H1 (cell line): ENCODE measurements at regions not wholly inside any gene's neighbourhood (a gene's known extent, or its start where the extent isn't known, plus 50 kb on each side); places are given as distances from the start of the nearest gene placed in this dataset.

ENCODE experiments used
- CTCF ChIA-PET: fragments of 300-600 bp; sonication (Branson Sonifier 250); formaldehyde crosslinking; loops from one replicate; lab custom pipeline; 2021; ENCODE audit not compliant: partially characterized antibody; lab: Charles Lee
- POLR2A ChIA-PET: fragments of 300-600 bp; sonication (Branson Sonifier 250); formaldehyde crosslinking; loops from one replicate; lab custom pipeline; 2021; ENCODE audit warnings: inconsistent platforms; ENCODE audit not compliant: partially characterized antibody; lab: Charles Lee
- DNase-seq, 2 experiments: peaks; one replicate each; pipeline versions ENCODE4 v3.0.0 to v3.0.0-alpha.2; 2010 to 2022; ENCODE audit warnings: low spot score in 2 of 2, low read depth in 1 of 2, mixed read lengths in 1 of 2
- FAIRE-seq: peaks from 2 replicates; lab custom pipeline; 2011; peaks lifted over from hg19 to GRCh38; lab: Jason Lieb, UNC
- H2AFZ ChIP-seq: 2 replicates; pipeline ENCODE4 v1.8.1; 2012; ENCODE audit warnings: low read length, inconsistent platforms
- H2AK5ac ChIP-seq: 2 replicates; pipeline ENCODE4 v1.6.1; 2013; ENCODE audit warnings: low read depth, low read length
- H2BK120ac ChIP-seq: replicated peaks from 2 replicates; pipeline ENCODE3; 2013; ENCODE audit warnings: low read depth, low read length, inconsistent platforms
- H2BK12ac ChIP-seq: 2 replicates; pipeline ENCODE4 v1.6.1; 2013; ENCODE audit warnings: low read depth, low read length
- H2BK15ac ChIP-seq: 2 replicates; pipeline ENCODE4 v1.6.1; 2013; ENCODE audit warnings: low read length
- H2BK20ac ChIP-seq: 2 replicates; pipeline ENCODE4 v1.6.1; 2013; ENCODE audit warnings: low read length
- H2BK5ac ChIP-seq: 2 replicates; pipeline ENCODE4 v1.6.1; 2013; ENCODE audit warnings: low read depth, low read length
- H3K14ac ChIP-seq: 2 replicates; pipeline ENCODE4 v1.6.1; 2013; ENCODE audit warnings: inconsistent platforms; ENCODE audit not compliant: insufficient read length
- H3K18ac ChIP-seq: 2 replicates; pipeline ENCODE4 v1.6.1; 2013; ENCODE audit warnings: low read length; ENCODE audit errors: extremely low read depth
- H3K23ac ChIP-seq: 2 replicates; pipeline ENCODE4 v1.6.1; 2013; ENCODE audit warnings: inconsistent platforms; ENCODE audit not compliant: insufficient read length
- H3K23me2 ChIP-seq: 2 replicates; pipeline ENCODE4 v1.6.1; 2013; ENCODE audit warnings: low read depth, low read length
- H3K27ac ChIP-seq: 2 replicates; pipeline ENCODE4 v1.6.1; 2011; ENCODE audit warnings: low read depth, low read length, inconsistent platforms
- H3K27me3 ChIP-seq, 4 experiments: replicated peaks in 1 of 4; 1 replicate in 1 of 4; 2 replicates in 3 of 4; pipeline versions ENCODE4 v1.6.1 to v1.8.1; 2011 to 2013; ENCODE audit warnings: low read length in 3 of 4, mild to moderate bottlenecking in 3 of 4, inconsistent platforms in 2 of 4, mixed read lengths in 2 of 4, moderate library complexity in 1 of 4; ENCODE audit not compliant: control insufficient read depth in 3 of 4, insufficient read depth in 3 of 4; ENCODE audit errors: extremely low read depth in 1 of 4
- H3K36me3 ChIP-seq, 4 experiments: 2 replicates each; pipeline versions ENCODE4 v1.6.1 to v1.8.1; 2011 to 2013; ENCODE audit warnings: mild to moderate bottlenecking in 4 of 4, low read length in 3 of 4, moderate library complexity in 2 of 4, control low read depth in 1 of 4, inconsistent platforms in 1 of 4; ENCODE audit not compliant: insufficient read depth in 4 of 4, control insufficient read depth in 2 of 4
- H3K4ac ChIP-seq: replicated peaks from 2 replicates; pipeline ENCODE3; 2013; ENCODE audit warnings: low read length, low read depth, mixed read lengths, inconsistent platforms; ENCODE audit not compliant: insufficient read length
- H3K4me1 ChIP-seq, 4 experiments: replicated peaks in 1 of 4; 1 replicate in 1 of 4; 2 replicates in 3 of 4; pipeline versions ENCODE4 v1.6.1 to v1.8.1; 2011 to 2013; ENCODE audit warnings: low read length in 3 of 4, inconsistent platforms in 2 of 4, mixed read lengths in 1 of 4; ENCODE audit not compliant: insufficient read depth in 4 of 4, control insufficient read depth in 3 of 4
- H3K4me2 ChIP-seq, 2 experiments: 2 replicates each; pipeline versions ENCODE4 v1.6.1 to v1.8.1; 2011 to 2013; ENCODE audit warnings: low read depth in 2 of 2, low read length in 2 of 2, control low read depth in 1 of 2, inconsistent platforms in 1 of 2, mild to moderate bottlenecking in 1 of 2; ENCODE audit not compliant: insufficient read depth in 1 of 2
- H3K4me3 ChIP-seq, 4 experiments: fragments of 200-600, 300-600 bp in 1 of 4; sonication (generic), shearing (Covaris generic), sonication (Bioruptor Twin) in 1 of 4; 2 replicates each; pipeline versions ENCODE4 v1.5.1 to v1.8.1; 2011 to 2016; ENCODE audit warnings: low read length in 4 of 4, low read depth in 3 of 4, control low read depth in 2 of 4, inconsistent platforms in 2 of 4, mild to moderate bottlenecking in 2 of 4, mixed read lengths in 1 of 4, moderate library complexity in 1 of 4; ENCODE audit not compliant: insufficient read depth in 2 of 4; ENCODE audit errors: extremely low read depth in 1 of 4
- H3K56ac ChIP-seq: replicated peaks from 2 replicates; pipeline ENCODE3; 2013; ENCODE audit warnings: low read depth, mild to moderate bottlenecking, mixed read lengths, low read length, inconsistent platforms; ENCODE audit not compliant: insufficient read length
- H3K79me1 ChIP-seq: 2 replicates; pipeline ENCODE4 v1.6.1; 2013; ENCODE audit warnings: low read depth, low read length, control low read depth
- H3K79me2 ChIP-seq, 2 experiments: 2 replicates each; pipeline versions ENCODE4 v1.6.1 to v1.8.1; 2012 to 2013; ENCODE audit warnings: low read length in 2 of 2, mild to moderate bottlenecking in 2 of 2, inconsistent platforms in 1 of 2; ENCODE audit not compliant: insufficient read depth in 2 of 2, control insufficient read depth in 1 of 2
- H3K9ac ChIP-seq, 4 experiments: replicated peaks in 1 of 4; 1 replicate in 1 of 4; 2 replicates in 3 of 4; pipeline versions ENCODE4 v1.6.1 to v1.8.1; 2011 to 2013; ENCODE audit warnings: low read depth in 3 of 4, low read length in 3 of 4, control low read depth in 2 of 4, mild to moderate bottlenecking in 2 of 4, moderate library complexity in 2 of 4, inconsistent platforms in 1 of 4; ENCODE audit errors: extremely low read depth in 1 of 4
- H3K9me3 ChIP-seq, 2 experiments: 2 replicates each; pipeline versions ENCODE4 v1.6.1 to v1.8.1; 2012 to 2013; ENCODE audit warnings: mild to moderate bottlenecking in 2 of 2, moderate library complexity in 2 of 2, control low read depth in 1 of 2, inconsistent platforms in 1 of 2, low read depth in 1 of 2, low read length in 1 of 2, mixed read lengths in 1 of 2; ENCODE audit not compliant: insufficient read depth in 2 of 2
- H4K20me1 ChIP-seq, 2 experiments: replicated peaks in 1 of 2; 2 replicates each; pipeline versions ENCODE3 to v1.8.1; 2011 to 2013; ENCODE audit warnings: inconsistent platforms in 2 of 2, low read length in 2 of 2, mild to moderate bottlenecking in 1 of 2; ENCODE audit not compliant: insufficient read depth in 2 of 2, control insufficient read depth in 1 of 2
- H4K5ac ChIP-seq: 2 replicates; pipeline ENCODE4 v1.6.1; 2013; ENCODE audit warnings: low read length, low read depth, mixed read lengths, inconsistent platforms; ENCODE audit not compliant: insufficient read length
- H4K8ac ChIP-seq: 2 replicates; pipeline ENCODE4 v1.8.0; 2013; ENCODE audit warnings: mild to moderate bottlenecking, moderate library complexity, low read length, inconsistent platforms; ENCODE audit not compliant: insufficient read depth; ENCODE audit errors: extremely low read depth
- H4K91ac ChIP-seq: replicated peaks from 2 replicates; pipeline ENCODE3; 2013; ENCODE audit warnings: low read length, mixed read lengths, inconsistent platforms; ENCODE audit not compliant: insufficient read length
- KDM4A ChIP-seq: IDR thresholded peaks from one replicate; pipeline ENCODE4 v1.7.1; 2012; ENCODE audit warnings: low read depth, mild to moderate bottlenecking, moderate library complexity, low read length, inconsistent platforms; ENCODE audit not compliant: severe bottlenecking
- MAFK ChIP-seq: IDR thresholded peaks from 2 replicates; pipeline ENCODE4 v1.6.1; 2012; ENCODE audit warnings: low read depth, mild to moderate bottlenecking, improper control_type of control experiment, low read length
- NRF1 ChIP-seq: IDR thresholded peaks from 2 replicates; pipeline ENCODE4 v1.6.1; 2011; ENCODE audit warnings: mild to moderate bottlenecking, low read depth, low read length, improper control_type of control experiment
- PHF8 ChIP-seq: fragments of 200-600 bp; sonication (generic); conservative IDR thresholded peaks from 2 replicates; pipeline ENCODE4 v1.7.1; 2012; ENCODE audit warnings: low read depth, mild to moderate bottlenecking, inconsistent platforms, low read length, moderate library complexity
- RNF2 ChIP-seq: fragments of 200-900, 300-1000 bp; sonication (generic); IDR thresholded peaks from 2 replicates; pipeline ENCODE4 v1.7.1; 2016; ENCODE audit warnings: borderline replicate concordance, low read depth, mild to moderate bottlenecking, antibody characterized with exemption, low read length; ENCODE audit not compliant: poor library complexity, severe bottlenecking; ENCODE audit errors: missing control alignments
- SUZ12 ChIP-seq: fragments of 200-600 bp; sonication (generic); IDR thresholded peaks from 2 replicates; pipeline ENCODE4 v1.6.1; 2012; ENCODE audit warnings: mild to moderate bottlenecking, inconsistent platforms, low read length, moderate library complexity, mixed read lengths
- TEAD4 ChIP-seq: IDR thresholded peaks from 2 replicates; pipeline ENCODE4 v1.6.1; 2012; ENCODE audit warnings: low read depth, low read length, inconsistent platforms, mixed read lengths
- YY1 ChIP-seq: IDR thresholded peaks from 2 replicates; pipeline ENCODE4 v1.6.1; 2011; ENCODE audit warnings: low read depth, mild to moderate bottlenecking, low read length
- WGBS, 2 experiments: shearing (Covaris generic) in 1 of 2; methylation state at CpG; one replicate each; pipeline versions ENCODE4 v1.1.6 to v1.1.7; 2013 to 2015; ENCODE audit warnings: low lambda C conversion rate in 2 of 2, mixed read lengths in 2 of 2, inconsistent platforms in 1 of 2, low coverage in 1 of 2, missing lambda C conversion rate in 1 of 2; ENCODE audit not compliant: insufficient replicate concordance in 2 of 2, insufficient coverage in 1 of 2, insufficient read length in 1 of 2; ENCODE audit errors: extremely low coverage in 1 of 2, missing lambda C conversion rate in 1 of 2; 5-methylcytosine and 5-hydroxymethylcytosine counted together

DNA sequence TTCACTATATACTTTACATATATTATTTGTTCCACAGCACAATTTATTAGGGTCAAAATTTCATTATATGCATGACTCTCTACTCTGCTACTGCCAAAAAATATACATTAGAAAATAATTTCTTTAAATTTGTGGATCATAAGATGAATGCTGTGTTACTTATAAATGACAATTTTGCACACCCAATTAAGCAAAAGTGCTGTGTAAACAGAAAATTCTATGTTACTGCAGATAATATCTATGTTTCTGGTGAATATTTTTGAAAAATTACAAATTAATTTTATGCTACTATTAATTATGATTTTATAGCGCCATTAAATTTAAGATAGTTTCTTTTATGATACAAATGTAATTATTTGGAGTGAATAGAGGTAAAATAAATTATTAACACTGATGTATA, 59.8 kb upstream of the GABRA6 start:
- H3K36me3 ChIP-seq: no peaks in the 10 kb centered on the region
- H2BK5ac ChIP-seq: no peak overlapping the region
- no peak for FAIRE-seq
- H3K4me1 ChIP-seq: no peaks in the 10 kb centered on the region
- POLR2A ChIA-PET: no interaction called here
- no peak overlapping the region for H3K56ac ChIP-seq
- no peaks in the 10 kb centered on the region for H3K27me3 ChIP-seq
- H3K23ac ChIP-seq: no peak overlapping the region
- no peak overlapping the region for H3K4me2 ChIP-seq
- no peak overlapping the region for H2AFZ ChIP-seq
- no peak overlapping the region for H2BK12ac ChIP-seq
- H3K4ac ChIP-seq: no peak overlapping the region
- H3K18ac ChIP-seq: no peak overlapping the region
- DNase-seq: no peak
- no peaks in the 10 kb centered on the region for H4K20me1 ChIP-seq
- H4K91ac ChIP-seq: no peak overlapping the region
- no peak overlapping the region for H4K8ac ChIP-seq
- H2BK20ac ChIP-seq: no peak overlapping the region
- no peak overlapping the region for H3K27ac ChIP-seq
- no peaks in the 10 kb centered on the region for H3K9me3 ChIP-seq
- H3K4me3 ChIP-seq: no peak overlapping the region
- WGBS, 2 experiments: 97% methylated on average over 1 of the region's 1 CpG; no CpG with 5 or more reads in 1 of the 2 experiments
- H3K79me1 ChIP-seq: no peaks in the 10 kb centered on the region
- no peak overlapping the region for H4K5ac ChIP-seq
- H2BK15ac ChIP-seq: no peak overlapping the region
- no peak overlapping the region for H2AK5ac ChIP-seq
- H3K14ac ChIP-seq: no peak overlapping the region
- no peaks in the 10 kb centered on the region for H3K23me2 ChIP-seq
- H2BK120ac ChIP-seq: no peak overlapping the region
- no peaks in the 10 kb centered on the region for H3K79me2 ChIP-seq
- H3K9ac ChIP-seq: no peak overlapping the region
- CTCF ChIA-PET: no interaction called here
- TF ChIP-seq NRF1 (no peak), PHF8 (no peak), RNF2 (no peak), MAFK (no peak), TEAD4 (no peak), SUZ12 (no peak), YY1 (no peak), KDM4A (no peak)
